Heart left ventricle (tissue), 13 donors: ENCODE measurements at regions not wholly inside any gene's neighbourhood (a gene's known extent, or its start where the extent isn't known, plus 50 kb on each side); places are given as distances from the start of the nearest gene placed in this dataset.

Experiments used
- POLR2A ChIP-seq, 2 donors: fragments of 450-650 bp; IDR thresholded peaks; one replicate each; pipeline ENCODE4 v1.6.1; 2017; ENCODE audit warnings: antibody characterized with exemption in 2 of 2, mild to moderate bottlenecking in 2 of 2, moderate library complexity in 2 of 2
- TF ChIP-seq, protein P1 (sequence below), 12 donors: fragments of 200-600 bp; sonication (generic) in 4 of 12; IDR thresholded peaks; one replicate each; pipeline versions ENCODE4 v1.5.0 to v1.8.0; 2018 to 2022; ENCODE audit warnings: antibody characterized with exemption in 12 of 12, mild to moderate bottlenecking in 5 of 12
- donor health status: ischemic (EF 13 %, LVEDD 7.1; RV severe dilation, severe dysfunction).
- donor health status: DM: no; HTN: yes; CAD: no.
- donor health status: DM: no; HTN: no; CAD: no.
- donor health status: ischemic (EF 25% LVEDD 6.9; RV normal size, moderate dysfunction).
- donor health status: ischemic (EF 25% LVEDD 5.7; RV mildly dilated, moderate dysfunction).
- donor health status: ischemic (EF 35%, LVEDD 5.7; RV mildly dilated, moderate dysfunction).
- donor health status: nonischemic (EF 11% LVEDD 7.7; RV severe dilation, severe dysfunction).
- donor health status: DM: yes; HTN: yes; CAD: no.
- donor health status: PGD.
- donor health status: ischemic (EF 29% LVEDD 5.4; RV normal size, mild dysfunction).
- donor health status: nonischemic (EF 23%, LVEDD 6.1; RV moderate dilation, normal function).

DNA sequence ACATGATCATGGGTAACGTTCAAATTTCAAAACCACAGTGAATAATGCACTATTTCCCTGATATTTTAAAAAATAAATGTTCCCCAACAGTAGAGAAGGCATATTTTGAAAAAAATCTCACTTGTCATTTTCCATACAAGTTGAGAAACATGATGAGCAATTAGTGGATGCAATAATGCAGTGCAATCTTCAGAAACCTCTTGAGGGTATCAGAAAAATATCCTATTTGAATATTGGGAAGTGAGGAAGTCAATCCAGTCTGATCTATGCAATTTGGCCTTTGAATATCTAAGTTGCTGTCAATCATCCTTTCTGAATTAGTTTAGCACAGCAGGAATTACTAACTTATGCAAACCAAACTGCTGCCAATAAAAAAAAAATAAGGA is 776.8 kb downstream of the PCDH18 start:
- TF ChIP-seq, protein P1, sequence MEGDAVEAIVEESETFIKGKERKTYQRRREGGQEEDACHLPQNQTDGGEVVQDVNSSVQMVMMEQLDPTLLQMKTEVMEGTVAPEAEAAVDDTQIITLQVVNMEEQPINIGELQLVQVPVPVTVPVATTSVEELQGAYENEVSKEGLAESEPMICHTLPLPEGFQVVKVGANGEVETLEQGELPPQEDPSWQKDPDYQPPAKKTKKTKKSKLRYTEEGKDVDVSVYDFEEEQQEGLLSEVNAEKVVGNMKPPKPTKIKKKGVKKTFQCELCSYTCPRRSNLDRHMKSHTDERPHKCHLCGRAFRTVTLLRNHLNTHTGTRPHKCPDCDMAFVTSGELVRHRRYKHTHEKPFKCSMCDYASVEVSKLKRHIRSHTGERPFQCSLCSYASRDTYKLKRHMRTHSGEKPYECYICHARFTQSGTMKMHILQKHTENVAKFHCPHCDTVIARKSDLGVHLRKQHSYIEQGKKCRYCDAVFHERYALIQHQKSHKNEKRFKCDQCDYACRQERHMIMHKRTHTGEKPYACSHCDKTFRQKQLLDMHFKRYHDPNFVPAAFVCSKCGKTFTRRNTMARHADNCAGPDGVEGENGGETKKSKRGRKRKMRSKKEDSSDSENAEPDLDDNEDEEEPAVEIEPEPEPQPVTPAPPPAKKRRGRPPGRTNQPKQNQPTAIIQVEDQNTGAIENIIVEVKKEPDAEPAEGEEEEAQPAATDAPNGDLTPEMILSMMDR (IDR thresholded peaks at IDR 0.05) = no peak
- TF ChIP-seq POLR2A (IDR thresholded peaks at IDR 0.05) = no peak
